IMR-90 (cell line): ENCODE measurements at regions not wholly inside any gene's neighbourhood (a gene's known extent, or its start where the extent isn't known, plus 50 kb on each side); places are given as distances from the start of the nearest gene placed in this dataset.

Source experiments
- BHLHE40 ChIP-seq: fragments of 150-350 bp; IDR thresholded peaks from 2 replicates; pipeline ENCODE4 v1.6.1; 2016; ENCODE audit warnings: mild to moderate bottlenecking, low read depth, low read length
- CEBPB ChIP-seq: IDR thresholded peaks from 2 replicates; pipeline ENCODE4 v1.6.1; 2012; ENCODE audit warnings: low read depth, low read length, improper control_type of control experiment
- CHD1 ChIP-seq: IDR thresholded peaks from 2 replicates; pipeline ENCODE4 v1.6.1; 2012; ENCODE audit warnings: low read depth, low read length, improper control_type of control experiment
- CTCF ChIP-seq: conservative IDR thresholded peaks from 2 replicates; pipeline ENCODE4 v1.5.1; 2012; ENCODE audit warnings: mild to moderate bottlenecking, low read depth, low read length, improper control_type of control experiment
- ELK1 ChIP-seq: fragments of 150-350 bp; IDR thresholded peaks from 2 replicates; pipeline ENCODE4 v1.6.1; 2016; ENCODE audit warnings: low read depth, mild to moderate bottlenecking, low read length, moderate library complexity, borderline replicate concordance
- FOS ChIP-seq: fragments of 150-350 bp; IDR thresholded peaks from 2 replicates; pipeline ENCODE4 v1.6.1; 2016; ENCODE audit warnings: low read depth, low read length
- MXI1 ChIP-seq: IDR thresholded peaks from 2 replicates; pipeline ENCODE4 v1.6.1; 2012; ENCODE audit warnings: low read depth, mild to moderate bottlenecking, low read length, moderate library complexity, borderline replicate concordance
- NFE2L2 ChIP-seq: fragments of 150-350 bp; IDR thresholded peaks from 2 replicates; pipeline ENCODE4 v1.6.1; 2016; ENCODE audit warnings: low read depth, mild to moderate bottlenecking, low read length
- POLR2A ChIP-seq: IDR thresholded peaks from 2 replicates; pipeline ENCODE4 v1.6.1; 2012; ENCODE audit warnings: mild to moderate bottlenecking, low read depth, low read length
- RAD21 ChIP-seq: IDR thresholded peaks from 2 replicates; pipeline ENCODE4 v1.6.1; 2012; ENCODE audit warnings: low read length, improper control_type of control experiment
- RCOR1 ChIP-seq: IDR thresholded peaks from 2 replicates; pipeline ENCODE4 v1.6.1; 2012; ENCODE audit warnings: mild to moderate bottlenecking, low read length, improper control_type of control experiment; ENCODE audit not compliant: insufficient replicate concordance
- RFX5 ChIP-seq: IDR thresholded peaks from 2 replicates; pipeline ENCODE4 v1.8.0; 2012; ENCODE audit warnings: low read depth, mild to moderate bottlenecking, low read length, moderate library complexity
- SMC3 ChIP-seq: fragments of 150-350 bp; IDR thresholded peaks from 2 replicates; pipeline ENCODE4 v1.6.1; 2016; ENCODE audit warnings: low read depth, mild to moderate bottlenecking, antibody characterized with exemption, low read length, moderate library complexity
- USF2 ChIP-seq: fragments of 150-350 bp; IDR thresholded peaks from 2 replicates; pipeline ENCODE4 v1.6.1; 2017; ENCODE audit warnings: mild to moderate bottlenecking, antibody characterized with exemption, low read length, low read depth

GRCh38 chr3:124556636-124557035 lies 173.6 kb upstream of the UMPS start:
- TF ChIP-seq CTCF (no peak), FOS (no peak), POLR2A (no peak), BHLHE40 (no peak), ELK1 (no peak), RCOR1 (no peak), CHD1 (no peak), RFX5 (no peak), MXI1 (no peak), SMC3 (no peak), USF2 (no peak), CEBPB (no peak), RAD21 (no peak), NFE2L2 (no peak)
